SK-N-SH (cell line): ENCODE measurements at regions not wholly inside any gene's neighbourhood (a gene's known extent, or its start where the extent isn't known, plus 50 kb on each side); places are given as distances from the start of the nearest gene placed in this dataset.

Experiments used
- EP300 ChIP-seq, 2 experiments: IDR thresholded peaks; 2 replicates each; pipeline versions ENCODE4 v1.4.0 to v1.6.1; 2012; ENCODE audit warnings: borderline replicate concordance in 1 of 2, low read depth in 1 of 2, low read length in 1 of 2
- SMC3 ChIP-seq: IDR thresholded peaks from 2 replicates; pipeline ENCODE4 v1.6.1; 2012; ENCODE audit warnings: low read depth, low read length, improper control_type of control experiment
- TAF1 ChIP-seq: IDR thresholded peaks from 2 replicates; pipeline ENCODE4 v1.6.1; 2012; ENCODE audit warnings: low read depth, mild to moderate bottlenecking, low read length, moderate library complexity, borderline replicate concordance
- USF1 ChIP-seq: IDR thresholded peaks from 2 replicates; pipeline ENCODE4 v1.4.0; 2012; ENCODE audit warnings: low read depth, borderline replicate concordance
- TF ChIP-seq, protein P1 (sequence below): fragments of 200-600 bp; sonication (generic); IDR thresholded peaks from 2 replicates; pipeline ENCODE4 v1.6.1; 2017; ENCODE audit warnings: antibody characterized with exemption, mild to moderate bottlenecking, moderate library complexity

- TF ChIP-seq, protein P1, sequence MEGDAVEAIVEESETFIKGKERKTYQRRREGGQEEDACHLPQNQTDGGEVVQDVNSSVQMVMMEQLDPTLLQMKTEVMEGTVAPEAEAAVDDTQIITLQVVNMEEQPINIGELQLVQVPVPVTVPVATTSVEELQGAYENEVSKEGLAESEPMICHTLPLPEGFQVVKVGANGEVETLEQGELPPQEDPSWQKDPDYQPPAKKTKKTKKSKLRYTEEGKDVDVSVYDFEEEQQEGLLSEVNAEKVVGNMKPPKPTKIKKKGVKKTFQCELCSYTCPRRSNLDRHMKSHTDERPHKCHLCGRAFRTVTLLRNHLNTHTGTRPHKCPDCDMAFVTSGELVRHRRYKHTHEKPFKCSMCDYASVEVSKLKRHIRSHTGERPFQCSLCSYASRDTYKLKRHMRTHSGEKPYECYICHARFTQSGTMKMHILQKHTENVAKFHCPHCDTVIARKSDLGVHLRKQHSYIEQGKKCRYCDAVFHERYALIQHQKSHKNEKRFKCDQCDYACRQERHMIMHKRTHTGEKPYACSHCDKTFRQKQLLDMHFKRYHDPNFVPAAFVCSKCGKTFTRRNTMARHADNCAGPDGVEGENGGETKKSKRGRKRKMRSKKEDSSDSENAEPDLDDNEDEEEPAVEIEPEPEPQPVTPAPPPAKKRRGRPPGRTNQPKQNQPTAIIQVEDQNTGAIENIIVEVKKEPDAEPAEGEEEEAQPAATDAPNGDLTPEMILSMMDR = no peak
- TF ChIP-seq TAF1 (no peak), USF1 (no peak), SMC3 (no peak), EP300 (IDR thresholded peaks at IDR 0.05; ENCODE audit: borderline replicate concordance in 1 of 2, low read depth in 1 of 2, low read length in 1 of 2) (no peak)
These were observed 125.3 kb upstream of the PLCB4 start for GRCh38 chr20:8943631-8944030.
